ENCODE measurements at regions not wholly inside any gene's neighbourhood (a gene's known extent, or its start where the extent isn't known, plus 50 kb on each side); places are given as distances from the start of the nearest gene placed in this dataset.
"Not testable (repeated sequence)": the region's sequence is repeated elsewhere in the genome, so short reads cannot be mapped to it uniquely, and the experiment has no call there.

GRCh38 chr9:110093417-110093816, 114.5 kb downstream of the C9orf152 start:
- H3K27ac Mint-ChIP-seq: no peak overlapping the region
- no peaks in the 10 kb centered on the region for H3K36me3 Mint-ChIP-seq
- H3K9me3 Mint-ChIP-seq (ENCODE audit: low read depth): no peaks in the 10 kb centered on the region
- H3K27me3 Mint-ChIP-seq: no peaks in the 10 kb centered on the region
- no peak overlapping the region for H3K4me3 Mint-ChIP-seq
- peaks cover 1% of the 10 kb centered on the region for H3K4me1 Mint-ChIP-seq (ENCODE audit: low read depth)

- H3K27ac Mint-ChIP-seq: no peak overlapping the region
- no peaks in the 10 kb centered on the region for H3K36me3 Mint-ChIP-seq
- H3K27me3 Mint-ChIP-seq: no peaks in the 10 kb centered on the region
- no peak overlapping the region for H3K4me3 Mint-ChIP-seq
- H3K9me3 Mint-ChIP-seq (ENCODE audit: low read depth): no peaks in the 10 kb centered on the region
- H3K4me1 Mint-ChIP-seq (ENCODE audit: low read depth): peaks cover 1% of the 10 kb centered on the region
Measured at GRCh38 chr9:110093871-110094270, 114.1 kb downstream of the C9orf152 start.

GRCh38 chr9:110095161-110095595, 112.8 kb downstream of the C9orf152 start:
- Mint-ChIP-seq H3K9me3 (ENCODE audit: low read depth) (no peaks in the 10 kb centered on the region), H3K27ac (no peak overlapping the region), H3K4me3 (no peak overlapping the region), H3K27me3 (no peaks in the 10 kb centered on the region), H3K4me1 (ENCODE audit: low read depth) (peaks cover 1% of the 10 kb centered on the region), H3K36me3 (no peaks in the 10 kb centered on the region)

- Mint-ChIP-seq H3K4me3 (no peak overlapping the region), H3K36me3 (no peaks in the 10 kb centered on the region), H3K4me1 (ENCODE audit: low read depth) (peaks cover 1% of the 10 kb centered on the region), H3K9me3 (ENCODE audit: low read depth) (no peaks in the 10 kb centered on the region), H3K27me3 (no peaks in the 10 kb centered on the region), H3K27ac (no peak overlapping the region)
Measured at GRCh38 chr9:110095776-110096175, 112.2 kb downstream of the C9orf152 start.

- H3K27me3 Mint-ChIP-seq; H3K9me3 Mint-ChIP-seq (ENCODE audit: low read depth); H3K4me1 Mint-ChIP-seq (ENCODE audit: low read depth); H3K27ac Mint-ChIP-seq; H3K4me3 Mint-ChIP-seq; H3K36me3 Mint-ChIP-seq: not testable (repeated sequence)
Measured at GRCh38 chr9:110096674-110097073, 111.3 kb downstream of the C9orf152 start.

- Mint-ChIP-seq H3K27ac (no peak overlapping the region), H3K36me3 (no peaks in the 10 kb centered on the region), H3K27me3 (no peaks in the 10 kb centered on the region), H3K4me3 (no peak overlapping the region), H3K9me3 (ENCODE audit: low read depth) (no peaks in the 10 kb centered on the region), H3K4me1 (ENCODE audit: low read depth) (no peaks in the 10 kb centered on the region)
Measured at GRCh38 chr9:110099236-110100095, 108.5 kb downstream of the C9orf152 start.

- no peak overlapping the region for H3K27ac Mint-ChIP-seq
- no peaks in the 10 kb centered on the region for H3K9me3 Mint-ChIP-seq (ENCODE audit: low read depth)
- H3K27me3 Mint-ChIP-seq: no peaks in the 10 kb centered on the region
- no peak overlapping the region for H3K4me3 Mint-ChIP-seq
- no peaks in the 10 kb centered on the region for H3K36me3 Mint-ChIP-seq
- H3K4me1 Mint-ChIP-seq (ENCODE audit: low read depth): no peaks in the 10 kb centered on the region
Measured at GRCh38 chr9:110101531-110102161, 106.3 kb downstream of the C9orf152 start.

- H3K9me3 Mint-ChIP-seq (ENCODE audit: low read depth): no peaks in the 10 kb centered on the region
- H3K4me1 Mint-ChIP-seq (ENCODE audit: low read depth): no peaks in the 10 kb centered on the region
- H3K27me3 Mint-ChIP-seq: no peaks in the 10 kb centered on the region
- H3K36me3 Mint-ChIP-seq: no peaks in the 10 kb centered on the region
- no peak overlapping the region for H3K4me3 Mint-ChIP-seq
- H3K27ac Mint-ChIP-seq: no peak overlapping the region
Measured at GRCh38 chr9:110103257-110103656, 104.7 kb downstream of the C9orf152 start.

- Mint-ChIP-seq H3K27me3 (no peaks in the 10 kb centered on the region), H3K9me3 (ENCODE audit: low read depth) (no peaks in the 10 kb centered on the region), H3K27ac (no peak overlapping the region), H3K4me1 (ENCODE audit: low read depth) (no peaks in the 10 kb centered on the region), H3K36me3 (no peaks in the 10 kb centered on the region), H3K4me3 (no peak overlapping the region)
Measured at GRCh38 chr9:110104261-110104809, 103.6 kb downstream of the C9orf152 start.

- H3K9me3 Mint-ChIP-seq (ENCODE audit: low read depth): no peaks in the 10 kb centered on the region
- no peak overlapping the region for H3K27ac Mint-ChIP-seq
- H3K36me3 Mint-ChIP-seq: no peaks in the 10 kb centered on the region
- no peaks in the 10 kb centered on the region for H3K4me1 Mint-ChIP-seq (ENCODE audit: low read depth)
- no peak overlapping the region for H3K4me3 Mint-ChIP-seq
- H3K27me3 Mint-ChIP-seq: no peaks in the 10 kb centered on the region
Measured at GRCh38 chr9:110105107-110105506, 102.9 kb downstream of the C9orf152 start.

- no peaks in the 10 kb centered on the region for H3K9me3 Mint-ChIP-seq (ENCODE audit: low read depth)
- H3K27ac Mint-ChIP-seq: no peak overlapping the region
- no peaks in the 10 kb centered on the region for H3K36me3 Mint-ChIP-seq
- H3K27me3 Mint-ChIP-seq: no peaks in the 10 kb centered on the region
- H3K4me1 Mint-ChIP-seq (ENCODE audit: low read depth): no peaks in the 10 kb centered on the region
- H3K4me3 Mint-ChIP-seq: no peak overlapping the region
Measured at GRCh38 chr9:110106661-110107060, 101.3 kb downstream of the C9orf152 start.

- no peaks in the 10 kb centered on the region for H3K36me3 Mint-ChIP-seq
- no peaks in the 10 kb centered on the region for H3K4me1 Mint-ChIP-seq (ENCODE audit: low read depth)
- no peak overlapping the region for H3K27ac Mint-ChIP-seq
- no peak overlapping the region for H3K4me3 Mint-ChIP-seq
- no peaks in the 10 kb centered on the region for H3K27me3 Mint-ChIP-seq
- no peaks in the 10 kb centered on the region for H3K9me3 Mint-ChIP-seq (ENCODE audit: low read depth)
Measured at GRCh38 chr9:110109333-110110092, 98.4 kb downstream of the C9orf152 start.

- no peak overlapping the region for H3K4me3 Mint-ChIP-seq
- no peaks in the 10 kb centered on the region for H3K27me3 Mint-ChIP-seq
- no peaks in the 10 kb centered on the region for H3K9me3 Mint-ChIP-seq (ENCODE audit: low read depth)
- no peaks in the 10 kb centered on the region for H3K4me1 Mint-ChIP-seq (ENCODE audit: low read depth)
- no peaks in the 10 kb centered on the region for H3K36me3 Mint-ChIP-seq
- no peak overlapping the region for H3K27ac Mint-ChIP-seq
Measured at GRCh38 chr9:110110154-110110553, 97.8 kb downstream of the C9orf152 start.

GRCh38 chr9:110111868-110112267, 96.1 kb downstream of the C9orf152 start:
- Mint-ChIP-seq H3K4me3 (no peak overlapping the region), H3K27me3 (no peaks in the 10 kb centered on the region), H3K27ac (no peak overlapping the region), H3K9me3 (ENCODE audit: low read depth) (no peaks in the 10 kb centered on the region), H3K36me3 (no peaks in the 10 kb centered on the region), H3K4me1 (ENCODE audit: low read depth) (no peaks in the 10 kb centered on the region)

GRCh38 chr9:110112792-110113191, 95.2 kb downstream of the C9orf152 start:
- no peak overlapping the region for H3K27ac Mint-ChIP-seq
- no peak overlapping the region for H3K4me3 Mint-ChIP-seq
- no peaks in the 10 kb centered on the region for H3K9me3 Mint-ChIP-seq (ENCODE audit: low read depth)

More at GRCh38 chr9:110112792-110113191, 95.2 kb downstream of the C9orf152 start:
- Mint-ChIP-seq H3K36me3 (no peaks in the 10 kb centered on the region), H3K27me3 (no peaks in the 10 kb centered on the region), H3K4me1 (ENCODE audit: low read depth) (no peaks in the 10 kb centered on the region)
